ENCODE measurements at regions not wholly inside any gene's neighbourhood (a gene's known extent, or its start where the extent isn't known, plus 50 kb on each side); places are given as distances from the start of the nearest gene placed in this dataset.

- no peak for DNase-seq
Observed at GRCh38 chr16:63568164-63568563, 1531.9 kb upstream of the CDH8 start.

GRCh38 chr16:63563819-63564505 is 1527.7 kb upstream of the CDH8 start:
- no peak for DNase-seq

GRCh38 chr16:63553980-63554379 is 1517.7 kb upstream of the CDH8 start:
- DNase-seq, result no peak

GRCh38 chr16:63539276-63539675 is 1503.0 kb upstream of the CDH8 start:
- DNase-seq, result no peak

- no peak for DNase-seq
Observed at GRCh38 chr16:63530974-63531373, 1494.7 kb upstream of the CDH8 start.

- DNase-seq, result no peak
Observed at GRCh38 chr16:63530208-63530607, 1494.0 kb upstream of the CDH8 start.

- no peak for DNase-seq
Observed at GRCh38 chr16:63527404-63527803, 1491.2 kb upstream of the CDH8 start.

- no peak for DNase-seq
Observed at GRCh38 chr16:63516394-63516793, 1480.2 kb upstream of the CDH8 start.

- no peak for DNase-seq
Observed at GRCh38 chr16:63512910-63513309, 1476.7 kb upstream of the CDH8 start.

- no peak for DNase-seq
Observed at GRCh38 chr16:63497408-63497807, 1461.2 kb upstream of the CDH8 start.

- DNase-seq, result no peak
Observed at GRCh38 chr16:63496282-63496681, 1460.0 kb upstream of the CDH8 start.

- DNase-seq, result no peak
Observed at GRCh38 chr16:63488955-63489354, 1452.7 kb upstream of the CDH8 start.

- no peak for DNase-seq
Observed at GRCh38 chr16:63481060-63481459, 1444.8 kb upstream of the CDH8 start.

- no peak for DNase-seq
Observed at GRCh38 chr16:63473725-63474124, 1437.5 kb upstream of the CDH8 start.

- no peak for DNase-seq
Observed at GRCh38 chr16:63467513-63467912, 1431.3 kb upstream of the CDH8 start.

- DNase-seq, result no peak
Observed at GRCh38 chr16:63462316-63462715, 1426.1 kb upstream of the CDH8 start.

- DNase-seq, result no peak
Observed at GRCh38 chr16:63461248-63461841, 1425.1 kb upstream of the CDH8 start.

GRCh38 chr16:63458846-63459245 is 1422.6 kb upstream of the CDH8 start:
- DNase-seq, result no peak

- no peak for DNase-seq
Observed at GRCh38 chr16:63457869-63458268, 1421.6 kb upstream of the CDH8 start.

- DNase-seq, result no peak
Observed at GRCh38 chr16:63453261-63453660, 1417.0 kb upstream of the CDH8 start.

GRCh38 chr16:63447121-63447520 is 1410.9 kb upstream of the CDH8 start:
- no peak for DNase-seq

GRCh38 chr16:63442246-63442645 is 1406.0 kb upstream of the CDH8 start:
- no peak for DNase-seq

GRCh38 chr16:63426275-63426870 is 1390.1 kb upstream of the CDH8 start:
- no peak for DNase-seq

GRCh38 chr16:63422715-63423114 is 1386.5 kb upstream of the CDH8 start:
- no peak for DNase-seq

- DNase-seq, result no peak
Observed at GRCh38 chr16:63416712-63417111, 1380.5 kb upstream of the CDH8 start.

All from activated naive CD4-positive, alpha-beta T cell treated with Interleukin-2 at 50 U/mL for 16 hours (primary cell).